CD8-positive, alpha-beta memory T cell (primary cell): ENCODE measurements at regions not wholly inside any gene's neighbourhood (a gene's known extent, or its start where the extent isn't known, plus 50 kb on each side); places are given as distances from the start of the nearest gene placed in this dataset.

Source experiments
- CTCF ChIA-PET: fragments of 350-600 bp; sonication (Branson Sonifier 250); formaldehyde crosslinking; loops from one replicate; lab custom pipeline; 2021; ENCODE audit warnings: antibody characterized with exemption; lab: Charles Lee
- POLR2A ChIA-PET: fragments of 350-600 bp; sonication (Branson Sonifier 250); formaldehyde crosslinking; loops from one replicate; lab custom pipeline; 2021; ENCODE audit warnings: antibody characterized with exemption; lab: Charles Lee
- DNase-seq, 5 donors: peaks; one replicate each; pipeline versions ENCODE4 v3.0.0 to v3.0.0-alpha.2; 2020 to 2022; ENCODE audit warnings: mixed read lengths in 1 of 5
- H3K27ac ChIP-seq: one replicate; pipeline ENCODE4 v1.7.0; 2013; ENCODE audit warnings: low read depth, mild to moderate bottlenecking, low read length, moderate library complexity
- H3K27me3 ChIP-seq: 2 replicates; pipeline ENCODE4 v1.7.0; 2013; ENCODE audit warnings: low read length, mild to moderate bottlenecking; ENCODE audit not compliant: insufficient read depth, poor library complexity, severe bottlenecking
- H3K36me3 ChIP-seq: 2 replicates; pipeline ENCODE4 v1.7.0; 2013; ENCODE audit warnings: mild to moderate bottlenecking, low read length, moderate library complexity; ENCODE audit not compliant: insufficient read depth
- H3K4me1 ChIP-seq: 2 replicates; pipeline ENCODE4 v1.7.0; 2013; ENCODE audit warnings: mild to moderate bottlenecking, low read length, moderate library complexity; ENCODE audit not compliant: insufficient read depth
- H3K4me3 ChIP-seq: 2 replicates; pipeline ENCODE4 v1.7.0; 2013; ENCODE audit warnings: mild to moderate bottlenecking, low read length
- H3K9me3 ChIP-seq: 2 replicates; pipeline ENCODE4 v1.7.0; 2013; ENCODE audit warnings: mild to moderate bottlenecking, low read length
- H3K27ac Mint-ChIP-seq, 8 donors: one replicate each; pipeline ENCODE4 v1.8.0; 2020 to 2021; ENCODE audit warnings: mixed read lengths in 8 of 8, mild to moderate bottlenecking in 6 of 8, inconsistent platforms in 3 of 8, moderate library complexity in 3 of 8
- H3K27me3 Mint-ChIP-seq, 2 donors: one replicate each; pipeline ENCODE4 v1.8.0; 2020 to 2021; ENCODE audit warnings: mixed read lengths in 2 of 2, mild to moderate bottlenecking in 1 of 2, moderate library complexity in 1 of 2
- H3K36me3 Mint-ChIP-seq, 3 donors: one replicate each; pipeline ENCODE4 v1.8.0; 2020 to 2021; ENCODE audit warnings: mixed read lengths in 3 of 3, inconsistent platforms in 1 of 3, mild to moderate bottlenecking in 1 of 3
- H3K4me1 Mint-ChIP-seq, 3 donors: one replicate each; pipeline ENCODE4 v1.8.0; 2020 to 2021; ENCODE audit warnings: mixed read lengths in 3 of 3, inconsistent platforms in 1 of 3, mild to moderate bottlenecking in 1 of 3
- H3K4me3 Mint-ChIP-seq, 7 donors: one replicate each; pipeline ENCODE4 v1.8.0; 2020 to 2021; ENCODE audit warnings: mixed read lengths in 7 of 7, mild to moderate bottlenecking in 6 of 7, moderate library complexity in 4 of 7, inconsistent platforms in 2 of 7
- H3K9me3 Mint-ChIP-seq, 5 donors: one replicate each; pipeline ENCODE4 v1.8.0; 2020 to 2022; ENCODE audit warnings: mixed read lengths in 5 of 5, mild to moderate bottlenecking in 3 of 5, moderate library complexity in 2 of 5, inconsistent platforms in 1 of 5

- Histone ChIP-seq H3K4me3 (no peak overlapping the region), H3K27me3 (no peaks in the 10 kb centered on the region), H3K9me3 (no peaks in the 10 kb centered on the region), H3K27ac (no peak overlapping the region), H3K4me1 (no peaks in the 10 kb centered on the region), H3K36me3 (no peaks in the 10 kb centered on the region)
- no peaks in the 10 kb centered on the region for H3K36me3 Mint-ChIP-seq
- peak overlapping the region in 1 of 8 donors; percentile 16 for H3K27ac Mint-ChIP-seq
- H3K27me3 Mint-ChIP-seq: peaks cover 0 to 2% of the 10 kb centered on the region in 2 donors
- DNase-seq: no peak
- H3K4me1 Mint-ChIP-seq: peaks cover 5 to 12% (median 7%) of the 10 kb centered on the region in 3 donors
- no peaks in the 10 kb centered on the region for H3K9me3 Mint-ChIP-seq
- no peak overlapping the region for H3K4me3 Mint-ChIP-seq
- POLR2A ChIA-PET: no interaction called here
- CTCF ChIA-PET: no interaction called here
These were observed 138.1 kb downstream of the CD164 start for GRCh38 chr6:109243863-109244825.

- no peak overlapping the region for H3K4me3 Mint-ChIP-seq
- H3K4me1 ChIP-seq: no peaks in the 10 kb centered on the region
- no peaks in the 10 kb centered on the region for H3K9me3 Mint-ChIP-seq
- no peaks in the 10 kb centered on the region for H3K36me3 ChIP-seq
- peaks cover 0 to 2% of the 10 kb centered on the region in 2 donors for H3K27me3 Mint-ChIP-seq
- H3K36me3 Mint-ChIP-seq: no peaks in the 10 kb centered on the region
- CTCF ChIA-PET: no interaction called here
- H3K9me3 ChIP-seq: no peaks in the 10 kb centered on the region
- POLR2A ChIA-PET: no interaction called here
- H3K27me3 ChIP-seq: no peaks in the 10 kb centered on the region
- H3K27ac ChIP-seq: no peak overlapping the region
- peaks cover 5 to 12% (median 7%) of the 10 kb centered on the region in 3 donors for H3K4me1 Mint-ChIP-seq
- no peak overlapping the region for H3K4me3 ChIP-seq
- no peak for DNase-seq
- H3K27ac Mint-ChIP-seq: no peak overlapping the region
These were observed 139.3 kb downstream of the CD164 start for GRCh38 chr6:109242925-109243324.

GRCh38 chr6:109242029-109242428 lies 140.2 kb downstream of the CD164 start:
- Histone ChIP-seq H3K9me3 (no peaks in the 10 kb centered on the region), H3K4me3 (no peak overlapping the region), H3K27me3 (no peaks in the 10 kb centered on the region), H3K27ac (no peak overlapping the region), H3K4me1 (no peaks in the 10 kb centered on the region), H3K36me3 (no peaks in the 10 kb centered on the region)
- no peaks in the 10 kb centered on the region for H3K36me3 Mint-ChIP-seq
- no peak overlapping the region for H3K4me3 Mint-ChIP-seq
- no peak for DNase-seq
- H3K27me3 Mint-ChIP-seq: peaks cover 0 to 3% of the 10 kb centered on the region in 2 donors
- ChIA-PET CTCF (no interaction called here), POLR2A (no interaction called here)
- no peaks in the 10 kb centered on the region for H3K9me3 Mint-ChIP-seq
- peaks cover 10 to 15% (median 10%) of the 10 kb centered on the region in 3 donors for H3K4me1 Mint-ChIP-seq
- H3K27ac Mint-ChIP-seq: no peak overlapping the region

GRCh38 chr6:109241199-109241598 lies 141.1 kb downstream of the CD164 start:
- ChIA-PET POLR2A (no interaction called here), CTCF (no interaction called here)
- DNase-seq: no peak
- Mint-ChIP-seq H3K4me1 (peaks cover 12 to 17% (median 13%) of the 10 kb centered on the region in 3 donors), H3K27ac (no peak overlapping the region), H3K9me3 (no peaks in the 10 kb centered on the region), H3K27me3 (peaks cover 0 to 3% of the 10 kb centered on the region in 2 donors), H3K4me3 (no peak overlapping the region), H3K36me3 (no peaks in the 10 kb centered on the region)
- no peaks in the 10 kb centered on the region for H3K9me3 ChIP-seq
- no peak overlapping the region for H3K4me3 ChIP-seq
- H3K27ac ChIP-seq: no peak overlapping the region
- H3K27me3 ChIP-seq: no peaks in the 10 kb centered on the region
- no peaks in the 10 kb centered on the region for H3K4me1 ChIP-seq
- H3K36me3 ChIP-seq: no peaks in the 10 kb centered on the region

GRCh38 chr6:109240370-109241084 lies 141.7 kb downstream of the CD164 start:
- no peaks in the 10 kb centered on the region for H3K9me3 Mint-ChIP-seq
- CTCF ChIA-PET: no interaction called here
- peaks cover 12 to 17% (median 13%) of the 10 kb centered on the region in 3 donors for H3K4me1 Mint-ChIP-seq

GRCh38 chr6:109239651-109240321 lies 142.5 kb downstream of the CD164 start:
- no peak for DNase-seq
- H3K27me3 Mint-ChIP-seq: peaks cover 0 to 7% of the 10 kb centered on the region in 2 donors
- no peak overlapping the region for H3K4me3 Mint-ChIP-seq
- Histone ChIP-seq H3K27me3 (no peaks in the 10 kb centered on the region), H3K4me1 (no peaks in the 10 kb centered on the region), H3K27ac (peak overlapping the region; percentile 45), H3K9me3 (no peaks in the 10 kb centered on the region), H3K4me3 (no peak overlapping the region), H3K36me3 (no peaks in the 10 kb centered on the region)
- H3K36me3 Mint-ChIP-seq: peaks cover 0 to under 1% (median 0%) of the 10 kb centered on the region in 3 donors
- H3K9me3 Mint-ChIP-seq: peaks cover 0 to 4% (median 0%) of the 10 kb centered on the region in 5 donors
- ChIA-PET POLR2A (no interaction called here), CTCF (no interaction called here)
- no peak overlapping the region for H3K27ac Mint-ChIP-seq
- peaks cover 12 to 17% (median 13%) of the 10 kb centered on the region in 3 donors for H3K4me1 Mint-ChIP-seq

More at GRCh38 chr6:109240370-109241084, 141.7 kb downstream of the CD164 start:
- H3K36me3 Mint-ChIP-seq: no peaks in the 10 kb centered on the region
- Histone ChIP-seq H3K9me3 (no peaks in the 10 kb centered on the region), H3K36me3 (no peaks in the 10 kb centered on the region), H3K4me3 (no peak overlapping the region), H3K4me1 (no peaks in the 10 kb centered on the region), H3K27ac (peak overlapping the region; percentile 45), H3K27me3 (no peaks in the 10 kb centered on the region)
- H3K27me3 Mint-ChIP-seq: peaks cover 0 to 4% of the 10 kb centered on the region in 2 donors
- DNase-seq: no peak
- no peak overlapping the region for H3K4me3 Mint-ChIP-seq
- H3K27ac Mint-ChIP-seq: no peak overlapping the region
- POLR2A ChIA-PET: no interaction called here

GRCh38 chr6:109239160-109239559 lies 143.1 kb downstream of the CD164 start:
- no peaks in the 10 kb centered on the region for H3K36me3 ChIP-seq
- Mint-ChIP-seq H3K36me3 (peaks cover 0 to 4% (median 0%) of the 10 kb centered on the region in 3 donors), H3K4me3 (no peak overlapping the region), H3K27ac (no peak overlapping the region), H3K9me3 (peaks cover 0 to 5% (median 0%) of the 10 kb centered on the region in 5 donors), H3K27me3 (peaks cover 0 to 5% of the 10 kb centered on the region in 2 donors), H3K4me1 (peaks cover 9 to 13% (median 11%) of the 10 kb centered on the region in 3 donors)
- POLR2A ChIA-PET: no interaction called here
- CTCF ChIA-PET: no interaction called here
- H3K27me3 ChIP-seq: no peaks in the 10 kb centered on the region
- no peak overlapping the region for H3K4me3 ChIP-seq
- no peak for DNase-seq
- H3K9me3 ChIP-seq: no peaks in the 10 kb centered on the region
- H3K4me1 ChIP-seq: no peaks in the 10 kb centered on the region
- H3K27ac ChIP-seq: no peak overlapping the region
